T-helper 17 cell (primary cell): ENCODE measurements at regions not wholly inside any gene's neighbourhood (a gene's known extent, or its start where the extent isn't known, plus 50 kb on each side); places are given as distances from the start of the nearest gene placed in this dataset.

Experiments used
- ATAC-seq: fragments of 150-1000 bp; cut with Tn5 transposase; 2 replicates; pipeline ENCODE4 v1.10.0; 2021; ENCODE audit warnings: mild to moderate bottlenecking, moderate library complexity
- DNase-seq, 3 donors: peaks; one replicate each; pipeline versions ENCODE4 v3.0.0 to v3.0.0-alpha.2; 2020 to 2021
- H3K9me3 ChIP-seq: one replicate; pipeline ENCODE4 v1.7.0; 2013; ENCODE audit warnings: low read length, mild to moderate bottlenecking; ENCODE audit not compliant: control insufficient read depth, poor library complexity, severe bottlenecking
- H3K27ac Mint-ChIP-seq: one replicate; pipeline ENCODE4 v1.8.0; 2022; ENCODE audit warnings: mild to moderate bottlenecking, moderate library complexity, mixed read lengths
- H3K27me3 Mint-ChIP-seq: one replicate; pipeline ENCODE4 v1.8.0; 2022; ENCODE audit warnings: mixed read lengths
- H3K36me3 Mint-ChIP-seq: one replicate; pipeline ENCODE4 v1.8.0; 2022; ENCODE audit warnings: low read depth, mixed read lengths
- H3K4me1 Mint-ChIP-seq: one replicate; pipeline ENCODE4 v1.8.0; 2022; ENCODE audit warnings: mild to moderate bottlenecking, mixed read lengths
- H3K4me3 Mint-ChIP-seq: one replicate; pipeline ENCODE4 v1.8.0; 2022; ENCODE audit warnings: mild to moderate bottlenecking, moderate library complexity, mixed read lengths

DNA sequence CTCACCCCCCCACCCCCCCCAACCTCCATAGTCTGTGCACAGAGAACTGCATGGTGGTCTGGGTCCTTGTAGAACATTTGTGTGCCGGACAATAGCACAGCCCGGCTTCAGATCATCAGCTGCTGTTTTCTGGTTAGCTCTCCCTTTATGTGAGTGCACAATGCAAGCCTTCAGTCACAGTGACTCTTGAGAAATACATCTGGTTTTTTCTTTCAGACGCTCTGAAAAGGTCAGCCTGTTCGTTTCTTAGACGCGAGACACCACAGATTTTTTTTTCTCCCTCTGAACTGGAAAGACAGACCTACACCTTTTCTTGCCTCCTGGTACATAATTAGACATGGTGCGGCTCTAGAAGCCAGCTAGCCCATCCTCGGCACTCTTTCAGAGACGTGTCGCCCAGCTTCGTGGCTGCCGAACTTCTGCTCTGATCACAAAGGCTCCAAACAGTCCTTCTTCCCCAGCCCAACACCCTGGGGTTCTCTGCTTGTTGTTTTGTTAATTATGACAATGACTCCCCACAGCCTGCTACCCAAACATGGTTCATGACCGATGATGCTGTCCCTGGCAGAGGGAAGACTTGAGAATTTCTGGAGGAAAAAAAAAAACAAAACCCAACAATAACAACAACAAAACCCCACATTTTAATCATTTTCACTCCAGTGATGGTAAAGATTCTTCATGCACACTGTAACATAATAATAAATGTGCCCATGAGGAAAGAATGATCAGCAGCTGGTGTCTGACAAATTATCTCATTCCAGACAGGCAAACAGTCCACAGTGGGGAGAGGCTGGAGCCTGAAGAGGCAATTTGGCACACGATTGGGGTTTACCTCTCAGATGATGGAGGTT, 241.4 kb upstream of the ZNF462 start:
- ATAC-seq (no peak), DNase-seq (no peak)
- no peak overlapping the region for H3K4me3 Mint-ChIP-seq
- no peaks in the 10 kb centered on the region for H3K4me1 Mint-ChIP-seq
- H3K27ac Mint-ChIP-seq = no peak overlapping the region
- no peaks in the 10 kb centered on the region for H3K9me3 ChIP-seq
- no peaks in the 10 kb centered on the region for H3K36me3 Mint-ChIP-seq
- no peaks in the 10 kb centered on the region for H3K27me3 Mint-ChIP-seq

GRCh38 chr9:106622164-106622487, 240.8 kb upstream of the ZNF462 start:
- Mint-ChIP-seq H3K27ac (no peak overlapping the region), H3K36me3 (no peaks in the 10 kb centered on the region), H3K4me1 (no peaks in the 10 kb centered on the region), H3K27me3 (no peaks in the 10 kb centered on the region), H3K4me3 (no peak overlapping the region)
- DNase-seq = no peak
- no peak for ATAC-seq
- H3K9me3 ChIP-seq = no peaks in the 10 kb centered on the region

DNA sequence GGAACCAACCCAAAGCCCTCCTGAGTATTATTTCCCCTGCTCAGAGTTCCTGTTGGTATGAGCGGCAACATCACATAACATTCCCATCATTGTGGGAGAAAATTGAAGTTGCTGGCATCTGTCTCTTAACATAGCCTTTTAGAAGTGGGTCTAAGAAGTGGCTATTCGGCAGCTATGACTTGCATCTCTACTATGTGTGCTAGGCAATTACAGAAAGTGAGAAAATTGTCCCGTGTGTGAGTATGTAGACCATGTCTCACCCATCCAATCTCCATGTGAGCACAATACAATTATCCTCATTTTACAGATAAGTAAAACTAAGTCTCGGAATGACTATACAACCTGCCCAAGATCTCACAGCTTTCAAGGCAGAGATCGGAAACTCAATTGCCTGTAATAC, 239.4 kb upstream of the ZNF462 start:
- no peaks in the 10 kb centered on the region for H3K36me3 Mint-ChIP-seq
- DNase-seq = no peak
- H3K4me3 Mint-ChIP-seq = no peak overlapping the region
- no peaks in the 10 kb centered on the region for H3K4me1 Mint-ChIP-seq
- no peak for ATAC-seq
- no peaks in the 10 kb centered on the region for H3K9me3 ChIP-seq
- no peak overlapping the region for H3K27ac Mint-ChIP-seq
- no peaks in the 10 kb centered on the region for H3K27me3 Mint-ChIP-seq

GRCh38 chr9:106625259-106625789, 237.6 kb upstream of the ZNF462 start:
- H3K4me1 Mint-ChIP-seq = no peaks in the 10 kb centered on the region
- H3K9me3 ChIP-seq = no peaks in the 10 kb centered on the region
- ATAC-seq (no peak), DNase-seq (no peak)
- H3K27ac Mint-ChIP-seq = no peak overlapping the region
- H3K36me3 Mint-ChIP-seq = no peaks in the 10 kb centered on the region
- no peak overlapping the region for H3K4me3 Mint-ChIP-seq
- H3K27me3 Mint-ChIP-seq = no peaks in the 10 kb centered on the region

DNA sequence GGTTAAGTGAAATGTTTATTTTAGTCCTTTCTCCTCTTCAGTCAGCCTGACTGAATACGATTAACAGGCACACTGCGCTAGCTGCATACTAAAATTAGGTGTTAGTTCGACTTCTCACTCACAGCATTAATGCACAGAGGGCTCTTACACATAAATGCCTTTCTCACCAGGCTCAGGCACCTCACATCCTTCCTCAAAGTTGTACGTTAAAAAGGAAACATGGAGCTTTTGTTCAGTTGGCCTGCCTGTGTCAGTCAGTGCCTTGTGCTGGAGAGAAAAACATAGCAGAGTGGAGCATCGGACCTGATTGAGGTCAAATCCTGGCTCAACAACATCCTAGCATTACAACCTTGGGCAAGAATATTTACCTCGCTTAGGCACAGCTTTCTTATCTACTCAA, 236.0 kb upstream of the ZNF462 start:
- no peaks in the 10 kb centered on the region for H3K9me3 ChIP-seq
- no peak overlapping the region for H3K4me3 Mint-ChIP-seq
- H3K27me3 Mint-ChIP-seq = no peaks in the 10 kb centered on the region
- no peaks in the 10 kb centered on the region for H3K36me3 Mint-ChIP-seq
- no peaks in the 10 kb centered on the region for H3K4me1 Mint-ChIP-seq
- DNase-seq = no peak
- no peak for ATAC-seq
- no peak overlapping the region for H3K27ac Mint-ChIP-seq

GRCh38 chr9:106632621-106633020, 230.3 kb upstream of the ZNF462 start:
- Mint-ChIP-seq H3K36me3 (no peaks in the 10 kb centered on the region), H3K27ac (no peak overlapping the region), H3K4me3 (no peak overlapping the region), H3K4me1 (no peaks in the 10 kb centered on the region), H3K27me3 (no peaks in the 10 kb centered on the region)
- H3K9me3 ChIP-seq = no peaks in the 10 kb centered on the region
- no peak for ATAC-seq
- no peak for DNase-seq

- no peaks in the 10 kb centered on the region for H3K9me3 ChIP-seq
- no peak overlapping the region for H3K27ac Mint-ChIP-seq
- ATAC-seq = no peak
- H3K27me3 Mint-ChIP-seq = no peaks in the 10 kb centered on the region
- no peak for DNase-seq
- H3K36me3 Mint-ChIP-seq = no peaks in the 10 kb centered on the region
- no peaks in the 10 kb centered on the region for H3K4me1 Mint-ChIP-seq
- no peak overlapping the region for H3K4me3 Mint-ChIP-seq
These were observed 228.8 kb upstream of the ZNF462 start for GRCh38 chr9:106634183-106634582.

- H3K27ac Mint-ChIP-seq = no peak overlapping the region
- H3K27me3 Mint-ChIP-seq = no peaks in the 10 kb centered on the region
- ATAC-seq (no peak), DNase-seq (no peak)
- H3K4me1 Mint-ChIP-seq = no peaks in the 10 kb centered on the region
- no peak overlapping the region for H3K4me3 Mint-ChIP-seq
- H3K9me3 ChIP-seq = no peaks in the 10 kb centered on the region
- no peaks in the 10 kb centered on the region for H3K36me3 Mint-ChIP-seq
These were observed 228.3 kb upstream of the ZNF462 start for GRCh38 chr9:106634641-106635040.

DNA sequence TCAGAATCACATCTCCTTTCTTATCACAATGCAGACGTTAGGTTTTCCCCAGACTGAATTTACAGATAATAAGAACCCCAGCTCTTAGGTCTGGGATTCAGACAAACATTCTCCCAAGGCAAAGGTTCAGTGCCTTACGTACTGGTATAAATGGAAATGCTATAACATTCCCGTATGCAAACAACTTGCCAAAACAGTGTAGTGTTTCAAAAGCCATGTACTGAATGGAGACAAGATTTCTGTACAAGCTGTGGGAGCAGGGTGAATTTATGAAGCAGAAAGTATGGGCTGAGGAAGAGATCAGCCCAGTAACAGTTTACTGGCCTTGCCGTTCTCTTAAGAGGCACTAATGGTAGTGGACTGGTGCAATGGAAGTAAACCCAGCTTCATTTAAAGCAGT, 225.5 kb upstream of the ZNF462 start:
- H3K27ac Mint-ChIP-seq = no peak overlapping the region
- DNase-seq (no peak), ATAC-seq (no peak)
- no peaks in the 10 kb centered on the region for H3K9me3 ChIP-seq
- H3K4me3 Mint-ChIP-seq = no peak overlapping the region
- no peaks in the 10 kb centered on the region for H3K4me1 Mint-ChIP-seq
- H3K27me3 Mint-ChIP-seq = no peaks in the 10 kb centered on the region
- no peaks in the 10 kb centered on the region for H3K36me3 Mint-ChIP-seq

GRCh38 chr9:106639873-106640568, 222.9 kb upstream of the ZNF462 start:
- no peak overlapping the region for H3K4me3 Mint-ChIP-seq
- H3K27me3 Mint-ChIP-seq = no peaks in the 10 kb centered on the region
- no peaks in the 10 kb centered on the region for H3K9me3 ChIP-seq
- no peaks in the 10 kb centered on the region for H3K36me3 Mint-ChIP-seq
- H3K4me1 Mint-ChIP-seq = no peaks in the 10 kb centered on the region
- no peak for ATAC-seq
- no peak overlapping the region for H3K27ac Mint-ChIP-seq
- no peak for DNase-seq

DNA sequence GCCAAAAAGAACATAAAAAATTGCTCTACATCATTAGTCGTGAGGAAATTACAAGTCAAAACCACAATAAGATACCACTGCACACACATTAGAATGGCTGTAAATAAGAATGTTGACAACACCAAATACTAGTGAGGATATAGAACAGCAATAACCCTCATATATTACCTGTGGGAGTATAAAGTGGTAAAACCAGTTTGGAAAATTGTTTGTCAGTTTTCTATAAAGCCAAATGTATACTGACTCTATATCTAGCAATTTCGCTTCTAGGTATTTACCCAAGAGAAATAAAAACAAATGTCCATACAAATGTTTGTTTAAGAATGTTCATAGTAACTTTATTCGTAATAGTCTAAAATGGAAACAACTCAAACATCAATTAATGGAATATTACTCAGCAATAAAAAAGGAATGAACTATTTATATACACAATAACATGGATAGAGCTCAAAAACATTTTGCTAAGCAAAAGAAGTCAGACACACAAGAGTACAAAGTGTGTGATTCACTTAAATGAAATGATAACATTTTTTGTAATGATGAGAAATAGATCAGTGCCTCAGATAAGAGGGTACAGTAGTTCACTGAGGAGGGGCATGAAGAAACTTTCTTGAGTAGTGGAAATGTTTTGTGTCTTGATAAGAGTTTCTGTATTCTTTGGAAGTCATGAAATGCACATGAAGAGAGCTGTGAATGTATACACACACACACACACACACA, 219.6 kb upstream of the ZNF462 start:
- H3K9me3 ChIP-seq = no peaks in the 10 kb centered on the region
- ATAC-seq (no peak), DNase-seq (no peak)
- no peak overlapping the region for H3K27ac Mint-ChIP-seq
- H3K27me3 Mint-ChIP-seq = no peaks in the 10 kb centered on the region
- no peaks in the 10 kb centered on the region for H3K4me1 Mint-ChIP-seq
- no peak overlapping the region for H3K4me3 Mint-ChIP-seq
- H3K36me3 Mint-ChIP-seq = no peaks in the 10 kb centered on the region

DNA sequence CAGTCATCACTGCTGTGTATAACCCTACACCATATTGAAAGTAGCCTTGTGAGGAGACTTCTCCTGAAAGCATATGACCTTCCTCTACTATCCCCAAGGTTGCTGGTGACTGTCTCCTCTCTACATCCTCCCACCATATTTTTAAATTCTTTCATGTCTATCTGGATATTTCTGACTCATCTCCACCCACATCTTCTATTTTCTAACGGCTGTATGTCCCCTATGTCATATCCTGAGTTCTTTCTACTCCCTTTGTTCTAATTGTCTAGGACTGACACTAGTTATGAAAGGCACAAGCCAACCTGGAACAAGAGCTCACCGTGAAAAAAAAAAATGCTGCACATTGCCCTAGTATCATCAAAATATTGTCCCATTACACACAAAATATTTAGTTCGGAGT, 218.3 kb upstream of the ZNF462 start:
- H3K27me3 Mint-ChIP-seq = no peaks in the 10 kb centered on the region
- no peaks in the 10 kb centered on the region for H3K36me3 Mint-ChIP-seq
- ATAC-seq (no peak), DNase-seq (no peak)
- no peaks in the 10 kb centered on the region for H3K9me3 ChIP-seq
- no peak overlapping the region for H3K4me3 Mint-ChIP-seq
- H3K27ac Mint-ChIP-seq = no peak overlapping the region
- no peaks in the 10 kb centered on the region for H3K4me1 Mint-ChIP-seq

GRCh38 chr9:106648799-106649198, 214.2 kb upstream of the ZNF462 start:
- no peaks in the 10 kb centered on the region for H3K4me1 Mint-ChIP-seq
- DNase-seq = no peak
- no peak overlapping the region for H3K4me3 Mint-ChIP-seq
- no peak for ATAC-seq
- H3K36me3 Mint-ChIP-seq = no peaks in the 10 kb centered on the region
- H3K27ac Mint-ChIP-seq = no peak overlapping the region
- no peaks in the 10 kb centered on the region for H3K27me3 Mint-ChIP-seq
- no peaks in the 10 kb centered on the region for H3K9me3 ChIP-seq
